Stimulated activated CD4-positive, alpha-beta T cell treated with anti-CD3 and anti-CD28 coated beads, TNF-alpha, amount 100 ng/mL, for 48 hours (primary cell): ENCODE measurements at regions not wholly inside any gene's neighbourhood (a gene's known extent, or its start where the extent isn't known, plus 50 kb on each side); places are given as distances from the start of the nearest gene placed in this dataset.
"Not testable (repeated sequence)": the region's sequence is repeated elsewhere in the genome, so short reads cannot be mapped to it uniquely, and the experiment has no call there.

Source experiments
- DNase-seq, 3 donors: peaks; one replicate each; pipeline ENCODE4 v3.0.0-alpha.2; 2020; ENCODE audit warnings: low read depth in 3 of 3

DNA sequence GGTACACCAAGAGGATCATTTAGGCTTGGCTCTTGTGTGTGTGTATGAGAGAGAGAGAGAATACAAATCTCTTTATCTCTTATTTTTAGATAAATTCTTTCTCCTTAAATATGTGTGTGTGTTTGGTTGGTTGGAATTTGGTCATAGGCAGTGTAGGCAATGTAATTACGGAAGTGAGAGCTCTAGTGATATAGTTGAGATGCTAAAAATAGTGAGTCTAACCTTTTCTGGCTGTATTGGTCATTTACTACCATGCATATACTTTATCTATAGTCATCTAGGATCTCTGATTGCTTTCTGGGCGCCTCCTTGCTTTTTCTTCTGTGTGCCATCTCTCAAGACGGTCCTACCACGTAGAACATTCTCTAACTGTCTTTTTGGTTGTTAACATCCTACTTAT is 250.2 kb downstream of the NUF2 start:
- no peak for DNase-seq

DNA sequence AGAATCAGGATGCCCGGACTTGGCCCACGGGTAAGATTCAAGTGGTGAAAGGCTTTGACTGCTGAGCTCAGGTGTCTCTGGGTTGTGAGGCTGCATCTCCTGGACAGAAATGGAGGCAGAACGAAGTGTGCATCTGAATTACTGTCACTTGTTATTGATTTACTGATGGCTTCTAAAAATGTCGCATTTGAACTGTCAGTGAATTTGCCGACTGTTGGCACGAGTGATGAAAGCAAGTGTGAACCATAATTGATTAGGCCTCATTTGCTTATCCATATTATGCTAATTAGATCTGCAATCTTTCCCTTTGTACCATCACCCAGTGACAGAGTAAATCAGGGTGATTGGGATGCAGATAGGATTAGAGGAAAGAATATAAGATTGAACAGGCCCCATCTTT is 252.4 kb downstream of the NUF2 start:
- DNase-seq = no peak

DNA sequence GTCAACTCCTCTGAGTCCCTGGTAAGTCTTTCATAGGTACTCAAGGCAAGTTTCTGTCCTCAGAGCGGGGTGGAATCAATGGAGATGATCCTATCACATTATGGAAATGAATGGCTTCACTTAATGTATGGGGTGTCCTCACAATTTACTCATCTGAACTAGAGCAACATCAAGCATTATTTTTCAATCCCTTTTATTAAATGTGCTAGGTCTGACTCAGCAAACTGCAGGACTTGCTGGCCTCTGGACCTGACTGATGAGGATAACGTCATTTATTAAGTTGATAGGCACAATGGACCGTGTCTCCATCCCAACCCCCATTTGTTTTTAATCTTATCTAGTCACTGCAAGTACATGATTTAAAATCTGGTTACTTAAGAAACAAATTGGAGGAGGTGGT is 259.2 kb downstream of the NUF2 start:
- DNase-seq = no peak

DNA sequence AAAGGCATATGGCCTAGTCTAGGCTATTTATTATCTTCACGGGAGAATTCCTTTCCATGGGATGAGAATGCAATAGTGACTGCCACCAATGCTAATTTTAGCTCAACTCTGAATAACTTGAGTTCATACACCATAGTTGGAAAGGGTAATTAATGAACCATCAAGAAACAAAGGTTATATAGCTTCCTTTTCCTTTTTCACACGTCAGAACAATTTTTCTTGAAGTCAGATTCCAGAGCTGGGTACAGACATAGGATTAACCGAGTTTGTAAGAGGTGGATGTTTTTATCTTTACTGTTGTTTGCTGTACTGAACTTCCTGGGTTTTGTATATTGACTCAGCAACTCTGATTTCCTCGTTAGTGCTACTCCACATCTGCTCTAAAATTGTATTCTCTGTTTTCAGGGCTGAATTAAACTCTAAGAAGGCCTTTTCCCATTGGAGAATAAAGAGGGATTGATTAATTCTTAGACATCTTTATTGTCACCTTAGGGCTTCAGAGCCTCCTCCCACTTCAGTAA is 262.0 kb downstream of the NUF2 start:
- no peak for DNase-seq

DNA sequence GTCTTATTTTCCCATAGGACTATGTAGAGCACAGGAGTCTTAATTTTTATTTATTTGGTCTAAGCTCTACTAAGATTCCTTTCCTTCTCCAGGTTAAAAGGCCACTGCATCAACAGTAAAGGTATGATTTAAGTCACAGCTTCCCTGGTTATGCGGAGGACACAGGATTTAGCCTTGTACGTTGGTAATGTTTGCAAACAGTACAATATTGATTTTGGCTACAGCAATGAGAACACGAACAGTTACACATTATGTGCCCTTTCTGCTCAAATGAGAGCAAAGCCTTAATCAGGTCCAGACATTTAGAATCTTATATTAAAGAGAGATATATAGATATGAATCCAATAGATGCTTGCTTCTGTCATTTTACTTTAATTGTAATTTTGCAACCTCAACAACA is 264.0 kb downstream of the NUF2 start:
- DNase-seq = no peak

DNA sequence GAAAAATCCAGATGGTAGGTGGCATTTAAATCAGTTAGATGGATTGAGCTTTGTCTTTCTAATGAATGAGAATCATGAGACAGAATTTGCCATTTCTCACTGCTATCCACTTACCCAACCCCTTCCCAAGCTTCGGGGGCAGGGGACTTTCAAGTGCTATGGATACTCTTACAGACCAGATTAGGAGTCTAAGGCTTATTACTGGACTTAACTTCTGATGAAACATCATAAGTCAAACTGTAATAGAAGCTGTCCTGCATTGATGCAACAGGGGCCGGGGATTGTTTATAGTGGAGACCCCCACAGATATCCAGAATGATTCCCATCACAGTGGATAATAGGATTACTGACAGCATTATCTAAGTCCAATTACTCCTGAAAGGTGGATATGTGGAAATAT is 267.0 kb downstream of the NUF2 start:
- DNase-seq = no peak

DNA sequence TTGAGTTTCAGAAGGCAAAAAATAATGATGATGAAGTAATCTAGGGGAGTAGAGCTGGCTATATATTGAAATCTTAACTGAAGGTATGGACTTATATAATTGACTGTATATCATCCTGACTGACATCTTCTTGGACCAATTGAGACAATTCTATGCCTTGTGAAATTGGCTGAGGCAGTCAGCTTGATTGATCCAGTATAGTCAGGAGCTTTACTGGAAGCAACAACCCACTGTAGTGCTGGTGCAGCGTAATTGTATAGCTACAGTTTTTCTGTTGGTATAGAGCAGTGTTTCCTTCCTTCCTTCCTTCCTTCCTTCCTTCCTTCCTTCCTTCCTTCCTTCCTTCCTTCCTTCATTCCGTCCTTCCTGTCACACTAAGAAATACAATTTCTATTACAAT is 268.0 kb downstream of the NUF2 start:
- DNase-seq = no peak

DNA sequence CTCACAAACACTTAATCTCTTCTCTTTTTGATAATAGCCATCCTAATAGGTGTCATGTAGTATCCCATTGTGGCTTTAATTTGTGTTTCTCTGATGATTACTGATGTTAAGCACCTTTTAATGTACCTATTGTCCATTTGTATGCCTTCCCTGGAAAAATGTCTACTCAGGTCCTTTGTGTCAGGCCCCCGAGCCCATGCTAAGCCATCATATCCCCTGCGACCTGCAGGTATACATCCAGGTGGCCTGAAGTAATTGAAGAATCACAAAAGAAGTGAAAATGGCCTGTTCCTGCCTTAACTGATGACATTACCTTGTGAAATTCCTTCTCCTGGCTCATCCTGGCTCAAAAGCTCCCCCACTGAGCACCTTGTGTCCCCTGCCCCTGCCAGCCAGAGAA is 269.4 kb downstream of the NUF2 start:
- DNase-seq = not testable (repeated sequence)

DNA sequence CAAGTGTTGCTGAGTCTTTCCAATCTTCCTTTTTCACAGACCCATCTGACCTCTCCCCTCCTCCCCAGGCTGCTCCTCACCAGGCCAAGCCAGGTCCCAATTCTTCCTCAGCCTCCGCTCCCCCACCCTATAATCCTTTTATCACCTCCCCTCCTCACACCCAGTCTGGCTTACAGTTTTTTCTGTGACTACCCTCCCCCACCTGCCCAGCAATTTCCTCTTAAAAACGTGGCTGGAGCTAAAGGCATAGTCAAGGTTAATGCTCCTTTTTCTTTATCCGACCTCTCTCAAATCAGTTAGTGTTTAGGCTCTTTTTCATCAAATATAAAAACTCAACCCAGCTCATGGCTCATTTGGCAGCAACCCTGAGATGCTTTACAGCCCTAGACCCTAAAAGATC is 270.9 kb downstream of the NUF2 start:
- not testable (repeated sequence) for DNase-seq

DNA sequence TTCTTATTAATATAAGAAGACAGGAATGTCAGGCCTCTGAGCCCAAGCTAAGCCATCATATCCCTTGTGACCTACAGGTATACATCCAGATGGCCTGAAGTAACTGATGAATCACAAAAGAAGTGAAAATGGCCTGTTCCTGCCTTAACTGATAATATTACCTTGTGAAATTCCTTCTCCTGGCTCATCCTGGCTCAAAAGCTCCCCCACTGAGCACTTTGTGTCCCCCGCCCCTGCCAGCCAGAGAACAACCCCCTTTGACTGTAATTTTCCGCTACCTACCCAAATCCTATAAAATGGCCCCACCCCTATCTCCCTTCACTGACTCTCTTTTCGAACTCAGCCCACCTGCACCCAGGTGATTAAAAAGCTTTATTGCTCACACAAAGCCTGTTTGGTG is 274.4 kb downstream of the NUF2 start:
- DNase-seq = not testable (repeated sequence)

DNA sequence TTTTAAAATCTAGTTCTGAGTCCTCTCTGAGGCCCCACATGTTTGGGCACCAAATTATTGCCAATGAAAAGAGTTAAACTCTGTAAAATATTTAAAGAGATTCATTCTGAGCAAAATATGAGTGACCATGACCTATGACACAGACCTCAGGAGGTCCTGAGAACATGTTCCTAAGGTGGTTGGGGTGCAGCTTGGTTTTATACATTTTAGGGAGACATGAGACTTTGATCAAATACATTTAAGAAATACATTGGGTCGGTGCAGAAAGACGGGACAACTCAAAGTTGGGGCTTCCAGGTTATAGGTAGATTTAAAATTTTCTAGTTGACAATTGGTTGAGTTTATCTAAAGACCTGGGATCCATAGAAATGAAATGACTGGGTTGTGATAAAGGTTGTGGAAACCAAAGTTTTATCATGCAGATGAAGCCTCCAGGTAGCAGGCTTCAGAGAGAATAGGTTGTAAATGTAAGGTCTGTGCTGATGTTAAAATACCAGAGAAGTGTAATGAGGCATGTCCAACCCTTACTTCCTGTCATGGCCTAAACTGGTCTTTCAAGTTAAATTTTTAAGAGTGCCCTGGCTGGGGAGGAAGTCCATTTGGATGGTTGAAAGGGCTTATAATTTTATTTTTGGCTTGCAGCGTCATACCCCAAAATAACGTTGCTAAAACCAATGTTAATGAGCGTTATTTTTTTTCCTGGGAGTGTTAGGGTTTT is 274.9 kb downstream of the NUF2 start:
- DNase-seq = no peak

DNA sequence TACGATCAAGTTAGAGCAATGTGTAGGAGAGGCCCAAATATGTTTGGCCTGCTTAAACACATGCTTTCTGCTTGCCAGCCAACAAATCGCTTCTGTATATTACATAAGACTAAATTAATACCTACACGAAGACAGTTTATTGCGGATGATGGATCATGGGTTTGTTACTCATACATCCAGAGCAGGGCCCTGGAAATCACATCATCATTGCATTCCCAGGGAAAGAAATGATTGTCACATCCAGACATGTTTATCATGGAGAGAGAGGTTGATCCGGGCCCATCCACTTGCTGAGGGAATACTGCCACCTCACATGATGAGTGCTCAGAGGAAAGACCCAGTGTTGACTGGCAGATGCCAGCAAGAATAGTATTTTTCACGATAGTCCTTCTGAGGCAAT is 282.6 kb downstream of the NUF2 start:
- no peak for DNase-seq

DNA sequence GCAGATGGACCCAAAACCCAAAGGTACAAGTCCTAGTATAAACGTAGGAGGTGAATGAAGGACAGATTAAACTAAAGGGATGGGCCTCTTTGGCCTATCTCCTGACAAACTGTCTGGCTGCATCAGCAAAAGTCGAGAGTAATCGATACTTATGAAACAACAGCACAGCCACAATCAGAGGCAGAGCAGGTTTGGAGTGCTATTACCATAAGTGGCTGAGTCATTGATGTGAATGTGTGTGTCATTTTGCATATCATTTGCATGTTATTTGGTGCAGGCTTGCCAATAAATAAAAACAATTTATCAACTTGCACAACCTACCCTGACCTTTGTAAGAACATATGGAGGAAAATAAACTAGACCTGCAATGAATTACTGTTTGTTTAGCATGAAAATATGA is 283.1 kb downstream of the NUF2 start:
- DNase-seq = no peak

DNA sequence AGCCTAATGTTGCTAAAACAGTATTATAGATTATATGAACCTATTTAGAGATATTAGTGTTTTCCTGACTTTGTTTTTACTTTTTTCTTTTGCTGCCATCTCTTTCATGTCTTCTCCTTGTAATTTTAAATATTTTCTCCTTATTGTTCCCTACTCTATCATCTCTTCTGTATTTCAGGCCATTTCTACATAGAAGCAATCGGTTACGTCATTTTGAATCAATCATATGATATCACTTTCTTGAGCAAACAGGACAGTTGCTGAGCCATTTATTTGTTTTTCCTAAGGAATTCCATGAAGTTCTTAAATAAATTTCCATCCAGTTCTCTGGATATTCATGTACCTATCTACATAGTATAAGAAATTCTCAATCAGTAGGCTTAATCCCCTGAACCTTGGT is 287.2 kb downstream of the NUF2 start:
- DNase-seq = no peak

DNA sequence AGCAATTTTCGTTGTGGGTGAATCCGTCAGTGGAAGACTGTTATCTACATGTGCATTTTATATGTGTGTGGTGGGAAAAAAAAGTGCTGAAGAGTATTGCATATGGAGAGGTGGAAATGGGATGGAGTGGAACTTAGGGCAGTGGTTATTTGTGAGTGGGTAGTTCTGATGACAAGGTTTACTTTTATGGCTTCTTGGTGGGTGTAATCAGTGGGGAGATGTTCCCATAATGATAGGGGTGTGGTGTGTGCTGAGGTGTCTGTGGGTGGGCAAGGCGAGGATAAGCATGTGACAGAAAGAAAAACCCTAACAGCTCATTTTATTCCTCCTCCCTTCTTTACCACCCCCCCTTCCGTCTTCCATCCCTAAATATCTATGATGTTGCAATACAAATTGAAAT is 288.1 kb downstream of the NUF2 start:
- no peak for DNase-seq

DNA sequence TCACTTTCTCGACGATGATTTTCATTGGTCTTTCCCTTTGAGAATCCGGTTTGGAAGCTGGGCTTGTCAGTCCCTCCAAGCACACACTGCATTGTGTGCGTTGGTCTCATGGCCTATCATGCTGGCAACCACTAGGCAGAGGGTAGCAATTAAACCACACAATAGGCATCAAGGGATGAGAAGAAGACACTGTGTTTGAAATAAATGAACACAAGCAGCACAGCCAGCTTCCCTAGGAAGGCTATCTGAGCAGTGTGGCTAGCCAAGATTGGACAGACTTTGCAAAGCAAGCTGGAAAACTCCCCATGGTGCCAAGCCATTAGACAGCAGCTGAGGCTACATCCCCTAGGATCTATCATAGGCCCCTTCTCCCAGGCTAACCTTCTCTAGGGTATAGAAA is 288.7 kb downstream of the NUF2 start:
- DNase-seq = no peak

DNA sequence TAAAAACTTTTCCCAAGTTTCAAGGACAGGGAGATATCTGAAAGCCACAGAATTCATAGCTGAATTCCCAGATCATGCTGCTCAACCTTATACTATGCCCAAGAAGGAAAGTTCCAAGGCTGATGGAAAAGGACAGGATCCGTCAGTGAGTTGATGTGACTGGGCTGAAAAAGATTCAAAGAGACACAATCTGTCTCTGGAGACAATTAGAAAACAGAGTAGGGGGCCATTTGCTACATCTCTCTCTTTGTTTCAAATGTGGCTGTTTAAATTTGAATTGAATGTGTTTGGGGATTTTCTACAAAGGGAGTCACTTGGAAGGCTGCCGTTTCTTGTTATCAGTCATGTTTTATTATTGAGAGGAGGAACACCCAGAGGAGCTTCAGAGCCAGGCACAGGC is 292.6 kb downstream of the NUF2 start:
- DNase-seq = no peak

DNA sequence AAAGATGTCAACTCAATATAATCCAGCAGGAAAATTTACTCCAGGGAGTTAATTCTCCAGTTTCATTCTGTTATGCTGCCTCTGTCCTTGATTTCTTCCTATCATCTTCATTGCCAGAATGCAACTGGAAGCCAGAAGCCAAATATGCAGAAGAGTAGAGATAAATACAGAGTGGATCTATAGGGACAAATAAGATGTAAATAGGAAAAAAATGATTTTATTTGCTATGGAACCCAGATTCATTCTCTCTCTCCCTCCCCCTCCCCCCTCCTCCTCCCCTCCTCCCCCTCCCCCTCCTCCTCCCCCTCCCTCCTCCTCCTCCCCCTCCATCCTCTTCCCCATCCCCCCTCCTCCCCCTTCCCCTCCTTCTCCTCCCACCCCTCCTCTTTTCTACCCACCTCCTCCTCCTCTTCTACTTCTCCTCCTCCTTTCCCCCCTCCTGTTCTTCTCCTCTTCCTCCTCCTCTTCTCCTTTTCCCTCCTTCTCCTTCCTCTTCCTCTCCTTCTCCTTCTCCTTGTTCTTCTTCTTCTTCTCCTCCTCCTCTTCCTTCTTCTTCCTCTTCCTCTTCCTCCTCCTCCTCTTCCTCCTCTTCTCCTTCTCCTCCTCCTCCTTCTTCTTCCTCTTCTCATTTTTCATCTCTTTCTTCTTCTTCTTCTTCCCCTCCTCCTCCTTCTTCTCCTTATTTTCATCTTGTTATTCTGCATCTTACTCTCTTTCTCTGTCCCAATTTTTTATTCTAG is 306.4 kb downstream of the NUF2 start:
- no peak for DNase-seq

DNA sequence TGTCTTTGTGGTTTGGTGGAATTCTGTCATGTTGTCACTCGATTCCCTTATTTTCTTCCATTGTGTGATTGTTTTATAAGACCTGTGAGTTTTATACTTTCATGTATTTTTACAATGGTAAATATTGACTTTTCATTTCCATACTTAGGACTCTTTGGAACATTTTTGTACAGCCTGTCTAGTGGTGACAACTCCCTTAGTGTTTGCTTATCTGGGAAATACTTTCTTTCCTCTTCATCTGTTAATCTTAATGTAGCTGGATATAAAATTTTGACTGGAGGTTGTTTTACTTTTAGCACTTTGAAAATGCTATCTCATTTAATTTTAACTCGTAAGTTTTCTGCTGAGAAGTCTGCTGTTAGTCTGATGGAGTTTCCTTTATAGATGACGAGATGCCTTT is 310.5 kb downstream of the NUF2 start:
- no peak for DNase-seq

DNA sequence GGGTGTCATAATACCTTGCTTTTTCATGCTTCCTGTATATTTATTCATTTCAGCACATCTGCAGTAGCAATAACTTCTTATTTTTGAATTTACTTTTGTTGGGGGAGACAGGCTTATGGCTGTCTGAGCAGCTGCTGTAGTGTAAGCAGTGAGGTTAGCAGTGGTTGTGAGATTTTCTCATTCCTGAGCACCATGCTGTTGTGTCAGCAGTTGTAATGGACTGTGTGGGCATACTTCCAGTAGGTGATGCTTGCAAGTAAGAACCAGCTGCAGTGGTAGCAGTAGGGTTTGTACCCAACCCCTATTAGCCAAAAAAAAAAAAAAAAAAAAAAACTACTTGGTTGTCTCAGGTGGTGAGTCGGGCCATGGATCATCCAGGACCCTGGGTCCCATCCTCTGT is 311.6 kb downstream of the NUF2 start:
- DNase-seq = no peak

DNA sequence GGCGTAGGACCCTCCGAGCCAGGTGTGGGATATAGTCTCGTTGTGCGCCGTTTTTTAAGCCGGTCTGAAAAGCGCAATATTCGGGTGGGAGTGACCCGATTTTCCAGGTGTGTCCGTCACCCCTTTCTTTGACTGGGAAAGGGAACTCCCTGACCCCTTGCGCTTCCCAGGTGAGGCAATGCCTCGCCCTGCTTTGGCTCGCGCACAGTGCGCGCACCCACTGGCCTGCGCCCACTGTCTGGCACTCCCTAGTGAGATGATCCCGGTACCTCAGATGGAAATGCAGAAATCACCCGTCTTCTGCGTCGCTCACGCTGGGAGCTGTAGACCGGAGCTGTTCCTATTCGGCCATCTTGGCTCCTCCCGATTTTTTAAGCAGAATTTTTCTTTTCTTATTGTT is 323.9 kb downstream of the NUF2 start:
- not testable (repeated sequence) for DNase-seq

DNA sequence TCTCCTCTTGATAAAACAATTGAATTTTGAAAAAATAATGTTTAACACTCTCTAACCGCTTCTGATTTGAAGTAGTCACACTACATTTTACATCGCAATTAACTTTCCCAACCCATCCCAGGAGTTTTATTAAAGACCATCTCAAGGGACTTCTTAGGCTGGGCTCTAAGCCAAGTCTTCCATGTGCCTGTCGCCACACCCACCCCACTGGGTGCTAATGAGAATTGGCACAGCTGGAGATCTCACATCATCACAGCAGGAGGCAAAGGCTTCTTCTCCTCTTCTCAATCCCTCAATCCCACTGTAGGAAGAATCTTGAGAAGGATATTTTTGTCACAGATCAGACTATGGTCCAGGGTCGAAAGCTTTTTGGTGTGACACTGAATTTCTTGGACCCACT is 328.9 kb downstream of the NUF2 start:
- no peak for DNase-seq

DNA sequence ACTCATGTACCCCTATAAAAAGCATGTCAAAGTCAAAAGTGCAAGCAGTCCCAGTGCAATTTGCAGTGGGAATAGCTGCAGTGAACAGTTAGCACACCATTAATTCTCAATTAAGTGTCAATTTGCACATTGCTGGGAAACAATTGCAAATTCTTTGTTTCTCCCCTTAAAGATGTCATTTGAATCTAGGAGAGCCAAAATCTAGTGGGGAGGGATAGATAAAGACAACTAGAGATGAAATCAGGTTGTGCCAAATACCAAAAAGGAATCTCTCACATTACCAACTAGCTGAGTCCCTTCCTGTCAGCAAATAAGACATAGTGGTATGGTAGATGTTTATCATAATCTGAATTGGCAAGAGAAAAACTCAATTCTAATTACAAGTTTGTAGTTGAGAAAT is 330.7 kb downstream of the NUF2 start:
- DNase-seq = no peak
